Nucleus accumbens (tissue), 56 donors: ENCODE measurements at regions not wholly inside any gene's neighbourhood (a gene's known extent, or its start where the extent isn't known, plus 50 kb on each side); places are given as distances from the start of the nearest gene placed in this dataset.
A peak's percentile ranks its signal among the peaks of the same experiment; 100 is the strongest.

Source experiments
- DNase-seq, 56 donors: peaks; one replicate each; lab custom pipeline; 2025; lab: John Stamatoyannopoulos, UW

DNA sequence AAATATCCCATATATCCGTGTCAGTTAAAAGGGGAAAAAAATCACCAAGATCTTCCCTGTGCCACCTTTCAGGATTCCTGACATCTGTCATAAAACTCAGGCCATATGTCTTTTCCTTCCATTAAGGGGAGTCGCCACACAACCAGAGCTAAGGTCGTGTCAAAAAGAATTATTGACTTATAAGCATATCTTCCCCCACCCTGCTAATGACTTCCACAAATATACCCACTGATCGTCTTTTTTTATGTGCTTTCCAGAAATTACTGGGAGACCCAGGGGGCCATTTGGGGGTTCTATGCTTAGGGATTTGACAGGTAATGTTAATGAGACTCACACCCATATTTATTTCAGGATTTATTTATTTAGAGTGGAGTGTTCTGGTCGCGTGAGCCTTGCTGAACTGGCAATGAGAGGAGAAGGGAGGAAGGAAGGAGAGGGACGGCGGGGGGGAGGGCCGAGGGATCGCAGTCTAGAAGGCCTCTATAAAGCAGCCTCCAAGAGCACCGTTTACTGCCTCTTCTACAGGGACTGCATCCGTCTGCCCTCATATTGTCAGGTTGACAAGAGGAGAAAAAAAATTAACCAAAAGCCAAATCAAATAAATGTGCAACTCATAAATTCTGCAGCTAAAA lies 135.7 kb upstream of the MGMT start:
- no peak for DNase-seq

DNA sequence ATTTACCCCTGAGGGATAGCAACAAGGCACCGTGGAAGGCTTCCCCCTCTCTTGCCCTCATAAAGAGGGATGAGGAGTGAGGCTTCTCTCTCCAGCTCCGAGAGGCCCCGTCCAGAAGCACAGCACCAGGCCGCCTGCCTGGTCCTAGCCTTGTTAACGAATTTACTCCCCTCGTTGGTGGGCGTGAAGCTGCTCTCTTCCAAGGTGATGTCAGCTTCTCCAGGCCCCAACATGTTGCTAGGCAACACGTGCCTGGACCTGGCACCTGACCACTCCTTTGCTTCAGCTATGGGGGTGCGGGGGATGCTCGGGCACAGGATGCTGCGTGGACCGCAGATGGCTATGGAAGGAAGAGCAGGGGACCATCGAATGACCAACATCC lies 135.2 kb upstream of the MGMT start:
- no peak for DNase-seq

- no peak for DNase-seq
These were observed 134.6 kb upstream of the MGMT start for GRCh38 chr10:129332476-129332875.

DNA sequence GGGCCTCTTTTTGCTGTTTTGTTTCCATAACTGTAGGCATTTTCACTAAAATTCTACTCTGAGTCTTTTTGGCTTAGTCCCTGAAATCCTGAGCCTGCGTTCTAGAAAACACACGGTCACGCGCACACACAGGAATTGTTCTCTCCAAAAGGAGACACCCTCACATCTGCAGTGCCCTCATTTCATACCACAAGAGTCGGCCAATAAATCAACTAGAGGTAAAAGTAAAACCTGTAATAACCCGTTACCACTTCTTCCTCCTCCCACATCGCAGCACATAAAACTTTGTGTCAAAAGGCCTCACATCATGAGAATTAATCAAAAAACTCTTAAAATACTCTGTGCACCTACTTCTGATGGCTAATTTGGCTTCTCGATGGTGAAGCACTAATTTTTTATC lies 133.3 kb upstream of the MGMT start:
- DNase-seq, result no peak

GRCh38 chr10:129334266-129334665 lies 132.8 kb upstream of the MGMT start:
- no peak for DNase-seq

DNA sequence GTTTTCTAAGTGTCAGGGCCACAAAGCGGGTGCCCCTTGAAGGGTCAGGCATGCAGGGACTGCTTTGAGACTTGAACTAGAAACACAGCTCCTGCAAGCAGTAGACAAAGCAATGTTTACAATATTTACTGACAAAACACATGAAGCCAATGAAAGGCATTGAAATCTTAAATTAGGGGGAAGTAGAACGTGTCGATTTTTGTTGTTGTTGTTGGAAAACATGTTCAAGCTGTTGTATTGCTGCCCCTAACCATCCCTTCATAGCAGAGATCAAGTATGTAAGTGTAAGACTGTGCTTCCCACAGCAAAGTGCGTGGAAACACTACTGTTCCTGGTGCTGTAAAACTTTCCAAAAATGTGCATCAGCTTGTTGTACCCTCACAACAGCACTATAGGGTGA lies 131.6 kb upstream of the MGMT start:
- DNase-seq, result no peak

- DNase-seq, result no peak
These were observed 131.1 kb upstream of the MGMT start for GRCh38 chr10:129335942-129336341.

DNA sequence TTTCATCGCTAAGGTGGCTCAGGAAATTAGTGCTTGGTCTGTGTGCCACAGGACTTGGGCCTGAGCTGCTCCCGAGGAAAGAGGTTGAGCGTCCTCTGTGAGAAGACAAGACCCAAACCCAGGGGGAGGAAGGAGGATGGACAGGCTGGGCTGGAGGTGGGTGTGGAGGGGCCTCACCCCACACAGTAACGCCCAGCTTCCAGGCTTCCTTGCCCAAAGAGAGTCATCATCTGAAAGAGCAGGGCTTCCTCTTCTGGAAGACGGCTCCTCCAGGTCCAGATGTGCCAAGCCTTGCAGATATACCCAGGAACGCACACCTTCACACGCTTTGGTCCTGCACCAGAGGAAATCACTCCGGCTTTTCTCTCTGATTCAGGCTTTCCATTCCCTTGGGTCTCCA lies 127.8 kb upstream of the MGMT start:
- no peak for DNase-seq

DNA sequence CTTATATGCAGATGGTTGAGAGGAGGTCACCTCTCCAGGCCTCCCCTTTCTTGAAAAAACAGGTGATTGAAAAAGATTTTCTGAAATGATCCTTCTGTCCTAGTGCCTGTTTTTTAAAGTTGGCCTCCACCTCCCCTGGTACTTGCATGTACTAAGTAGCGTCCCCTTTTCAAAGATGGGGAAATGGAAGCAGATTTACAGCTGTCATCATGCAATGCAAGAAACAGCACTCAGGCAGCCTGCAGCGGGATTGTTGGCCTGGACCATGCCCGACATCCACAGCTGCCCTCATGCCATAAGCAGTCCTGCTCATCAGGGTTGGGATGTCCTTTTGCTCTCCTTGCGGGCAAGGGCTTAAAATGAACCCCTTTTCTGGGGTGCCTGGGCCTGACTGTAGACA lies 127.2 kb upstream of the MGMT start:
- DNase-seq, result no peak

- DNase-seq, result no peak
These were observed 126.0 kb upstream of the MGMT start for GRCh38 chr10:129341087-129341486.

GRCh38 chr10:129342385-129342784 lies 124.7 kb upstream of the MGMT start:
- no peak for DNase-seq

DNA sequence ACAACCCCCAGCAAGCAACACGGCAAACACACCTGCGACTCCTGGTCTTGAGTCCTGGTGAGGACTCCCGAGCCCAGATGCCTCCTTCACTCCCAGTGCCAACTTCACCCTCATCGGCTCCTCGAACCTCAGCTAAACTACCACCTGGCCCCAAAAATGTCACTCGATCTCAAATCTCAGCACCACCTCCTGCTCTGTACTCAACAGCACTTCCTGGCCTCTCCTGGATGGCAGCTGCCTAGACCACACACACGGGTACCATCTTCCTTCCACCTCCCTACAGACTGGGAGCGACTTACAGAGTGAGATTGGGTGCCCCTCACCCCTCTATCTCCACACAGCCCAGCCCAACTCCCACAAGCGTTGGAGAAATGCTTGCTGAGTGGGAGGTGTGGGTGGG lies 123.9 kb upstream of the MGMT start:
- DNase-seq, result no peak

DNA sequence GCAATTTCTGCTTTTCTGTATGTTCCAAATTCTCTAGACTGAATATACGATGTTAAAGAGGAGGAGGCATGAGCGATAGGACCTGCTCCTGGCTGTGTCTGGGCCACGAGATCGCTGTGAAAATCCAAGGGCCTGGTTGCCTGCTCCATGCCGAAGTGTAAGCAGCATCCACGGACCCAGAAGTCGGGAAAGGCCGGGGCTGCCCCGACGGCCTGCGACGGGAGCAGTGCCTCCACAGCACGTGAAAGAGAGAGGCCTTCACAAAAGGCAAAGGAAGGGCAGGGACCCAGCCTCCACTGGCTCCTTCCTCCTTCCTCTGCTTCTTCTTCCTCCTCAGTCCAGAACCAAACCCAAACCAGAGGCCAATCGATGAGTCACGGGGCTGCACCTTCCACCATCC lies 122.9 kb upstream of the MGMT start:
- no peak for DNase-seq

DNA sequence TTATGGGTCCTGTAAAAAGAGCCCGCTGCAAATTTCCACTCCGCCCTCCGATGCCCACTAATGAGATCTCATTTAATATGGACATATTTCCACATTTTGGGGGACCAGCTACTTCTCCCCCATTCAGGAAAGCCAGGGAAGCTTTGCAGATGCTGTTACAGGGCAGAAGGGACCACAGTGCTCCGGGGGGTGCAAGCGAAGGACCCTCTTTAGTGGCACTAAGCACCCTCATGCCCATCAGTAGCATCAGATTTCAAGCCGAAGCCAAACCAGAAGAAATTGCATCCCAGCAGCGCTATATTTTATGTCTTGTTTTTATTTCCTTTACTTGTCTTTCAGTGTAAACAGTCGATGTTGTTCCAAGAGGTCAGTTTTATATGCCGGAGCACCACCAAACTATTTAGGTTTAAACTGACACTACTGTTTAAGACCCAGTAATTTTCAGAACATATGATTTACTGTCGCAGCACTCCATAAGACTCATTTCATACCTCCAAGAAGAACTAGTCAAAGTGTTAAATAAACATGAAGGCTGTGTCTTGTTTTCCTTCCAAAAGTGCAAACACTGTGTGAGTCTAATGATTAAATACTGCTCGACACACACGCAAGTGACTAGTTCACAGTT lies 122.2 kb upstream of the MGMT start:
- DNase-seq, result no peak

DNA sequence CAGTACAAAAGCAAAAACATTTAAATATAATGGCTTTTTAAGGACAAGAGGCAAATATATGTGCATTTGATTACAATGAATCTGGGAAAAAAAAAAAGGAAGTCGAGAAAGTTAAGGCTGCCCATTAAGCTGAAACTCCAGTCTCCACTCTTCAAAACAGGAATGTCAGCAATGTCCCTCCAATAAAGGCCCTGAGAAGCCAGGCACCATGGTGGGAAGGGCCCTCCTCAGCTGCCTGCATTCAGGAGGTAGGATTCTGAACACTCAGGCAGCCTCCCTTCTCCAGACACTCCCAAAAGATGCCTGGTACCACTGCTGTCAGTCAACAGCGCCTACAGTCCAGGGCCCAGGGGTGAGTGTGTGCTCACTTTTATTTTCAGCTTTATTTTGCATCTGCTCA lies 121.3 kb upstream of the MGMT start:
- no peak for DNase-seq

DNA sequence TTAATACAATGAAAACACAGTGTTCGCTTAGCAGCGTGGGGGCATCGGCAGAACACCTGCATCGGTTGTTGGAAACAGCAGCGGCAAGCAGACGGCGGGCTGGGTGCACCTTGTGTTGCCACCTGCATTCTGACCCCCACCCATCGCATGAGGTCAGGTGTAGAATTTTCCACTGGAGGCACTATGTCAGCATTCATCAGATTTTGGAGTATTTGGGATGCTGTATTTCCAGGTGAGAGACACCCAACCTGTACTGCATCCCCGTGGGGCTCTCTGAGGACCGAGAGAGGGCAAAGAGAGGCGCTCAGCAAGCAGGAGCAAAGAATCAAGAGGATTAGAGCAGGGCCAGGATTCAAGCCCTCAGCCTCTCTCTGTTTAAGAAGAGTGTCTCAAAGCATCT lies 116.4 kb upstream of the MGMT start:
- no peak for DNase-seq

GRCh38 chr10:129353101-129353500 lies 113.9 kb upstream of the MGMT start:
- no peak for DNase-seq

GRCh38 chr10:129360046-129360445 lies 107.0 kb upstream of the MGMT start:
- no peak for DNase-seq

- DNase-seq, result no peak
These were observed 105.2 kb upstream of the MGMT start for GRCh38 chr10:129361676-129362376.

DNA sequence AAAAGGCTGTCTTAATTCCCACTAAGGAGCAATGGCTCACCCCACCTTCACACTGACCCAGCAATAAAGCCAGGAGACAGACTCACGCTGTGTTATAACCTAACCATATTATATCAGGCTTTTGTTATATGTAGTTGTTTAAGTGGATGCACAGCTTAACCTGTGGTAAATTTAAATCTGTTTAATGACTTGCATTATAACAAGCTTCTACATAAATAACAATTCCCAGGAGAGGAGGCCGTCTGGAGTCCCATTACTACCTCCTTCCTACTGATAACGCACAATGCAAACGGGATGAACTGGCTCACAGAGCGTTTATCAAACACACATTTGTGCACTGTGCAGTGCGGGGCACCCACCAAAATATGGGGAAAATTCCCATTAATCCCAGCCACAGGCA lies 102.1 kb upstream of the MGMT start:
- DNase-seq, result no peak

DNA sequence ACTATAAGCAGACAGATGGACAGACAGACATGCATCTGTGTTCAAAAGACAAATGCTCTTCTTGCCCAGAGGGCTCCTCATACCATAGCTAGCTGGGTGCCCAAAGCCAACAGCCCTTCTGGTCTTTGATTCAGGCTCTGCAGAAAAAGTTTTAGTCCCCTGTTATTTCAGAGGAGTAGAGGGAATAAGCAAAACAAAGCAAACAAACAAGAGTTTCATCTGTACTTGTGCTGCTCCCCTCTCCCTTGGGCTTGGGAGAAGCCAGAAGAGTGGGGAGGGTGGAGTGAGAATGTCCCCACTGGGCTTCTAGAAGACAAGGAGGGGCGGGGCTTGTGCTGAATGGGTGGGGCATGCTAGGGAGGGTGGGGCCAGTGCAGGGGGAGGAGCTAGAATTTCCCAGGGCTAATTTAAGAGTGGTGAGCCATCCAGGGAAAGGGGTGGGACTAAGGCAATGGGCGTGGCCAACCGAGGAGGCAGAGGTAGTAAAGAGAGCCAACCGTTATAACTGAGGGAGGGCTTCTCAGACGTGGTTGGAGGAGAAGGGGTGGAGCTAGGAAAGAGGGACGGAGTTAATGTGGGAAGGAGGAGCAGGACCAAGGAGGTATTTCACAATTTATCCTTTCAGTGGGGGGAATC lies 101.2 kb upstream of the MGMT start:
- DNase-seq, result peak in 1 of 56 donors; percentile 1

GRCh38 chr10:129366450-129366849 lies 100.6 kb upstream of the MGMT start:
- no peak for DNase-seq
